HepG2 (cell line): ENCODE measurements at regions not wholly inside any gene's neighbourhood (a gene's known extent, or its start where the extent isn't known, plus 50 kb on each side); places are given as distances from the start of the nearest gene placed in this dataset.
A peak's percentile ranks its signal among the peaks of the same experiment; 100 is the strongest.

Source experiments
- ATAC-seq: fragments of 200-7000 bp; cut with Tn5 transposase; 3 replicates; pipeline ENCODE4 v1.9.1; 2020; ENCODE audit warnings: mild to moderate bottlenecking, moderate library complexity
- BruUV-seq: library from RNA; stranded (reverse); fragments of 400-500 nt; replicated peaks from 2 replicates; lab custom pipeline; 2021; lab: Mats Ljungman, UMichigan
- CTCF ChIA-PET: fragments of 300-600 bp; formaldehyde crosslinking; extraction: SDS; loops from one replicate; lab custom pipeline; 2021; ENCODE audit warnings: low total read pairs, inconsistent platforms, low intra/inter-chr PET ratio; lab: Yijun Ruan, JAX
- POLR2A ChIA-PET: fragments of 350-600 bp; sonication (Branson Sonifier 250); formaldehyde crosslinking; loops from one replicate; lab custom pipeline; 2020; ENCODE audit warnings: antibody characterized with exemption, inconsistent platforms; lab: Yijun Ruan, JAX
- DNase-seq: peaks from one replicate; pipeline ENCODE4 v3.0.0-alpha.2; 2015; ENCODE audit warnings: low spot score
- FAIRE-seq: peaks from 3 replicates; lab custom pipeline; 2011; peaks lifted over from hg19 to GRCh38; lab: Jason Lieb, UNC
- H2AFZ ChIP-seq: one replicate; pipeline ENCODE4 v1.6.1; 2011; ENCODE audit warnings: low read length, inconsistent platforms
- H3K27ac ChIP-seq: fragments of 300-600 bp; 3 replicates; pipeline ENCODE4 v1.8.0; 2011; ENCODE audit warnings: mixed run types, mild to moderate bottlenecking, mixed read lengths, low read length, inconsistent platforms; ENCODE audit not compliant: insufficient read depth; ENCODE audit errors: extremely low read length
- H3K27me3 ChIP-seq, 2 experiments: fragments of 200-600 bp in 1 of 2; 2 replicates in 1 of 2; 3 replicates in 1 of 2; pipeline versions ENCODE4 v1.6.0 to v1.8.0; 2011; ENCODE audit warnings: low read length in 2 of 2, mild to moderate bottlenecking in 2 of 2, moderate library complexity in 2 of 2, inconsistent platforms in 1 of 2; ENCODE audit not compliant: insufficient read depth in 2 of 2, control insufficient read depth in 1 of 2
- H3K36me3 ChIP-seq, 2 experiments: fragments of 200-600 bp in 1 of 2; replicated peaks in 1 of 2; 2 replicates in 1 of 2; 3 replicates in 1 of 2; pipeline versions ENCODE4 v1.5.1 to v1.8.0; 2011; ENCODE audit warnings: low read length in 2 of 2, inconsistent platforms in 1 of 2; ENCODE audit not compliant: insufficient read depth in 2 of 2, control insufficient read depth in 1 of 2
- H3K4me1 ChIP-seq: 2 replicates; pipeline ENCODE4 v1.5.1; 2012; ENCODE audit warnings: low read length, inconsistent platforms; ENCODE audit not compliant: insufficient read depth
- H3K4me2 ChIP-seq: 2 replicates; pipeline ENCODE4 v1.6.0; 2011; ENCODE audit warnings: low read depth, low read length, inconsistent platforms
- H3K4me3 ChIP-seq, 3 experiments: fragments of 200-600 bp in 1 of 3; sonication (generic), shearing (Covaris generic) in 1 of 3; replicated peaks in 1 of 3; 2 replicates each; pipeline ENCODE4 v1.5.1; 2011 to 2016; ENCODE audit warnings: low read length in 3 of 3, inconsistent platforms in 2 of 3, low read depth in 2 of 3, mild to moderate bottlenecking in 2 of 3, control low read depth in 1 of 3, mixed read lengths in 1 of 3; ENCODE audit not compliant: insufficient read depth in 1 of 3
- H3K79me2 ChIP-seq: one replicate; pipeline ENCODE4 v1.6.1; 2011; ENCODE audit warnings: low read length, inconsistent platforms; ENCODE audit not compliant: insufficient read depth
- H3K9ac ChIP-seq: 2 replicates; pipeline ENCODE4 v1.6.0; 2011; ENCODE audit warnings: mild to moderate bottlenecking, low read depth, low read length, inconsistent platforms; ENCODE audit not compliant: insufficient read depth
- H3K9me3 ChIP-seq: 2 replicates; pipeline ENCODE4 v1.5.1; 2012; ENCODE audit warnings: mild to moderate bottlenecking, low read length
- H4K20me1 ChIP-seq: 2 replicates; pipeline ENCODE4 v1.6.0; 2011; ENCODE audit warnings: inconsistent platforms, mild to moderate bottlenecking, low read length, moderate library complexity; ENCODE audit not compliant: insufficient read depth
- ARID5B ChIP-seq: IDR thresholded peaks from 2 replicates; pipeline ENCODE4 v1.4.0; 2020; ENCODE audit warnings: mild to moderate bottlenecking, missing genetic modification reagents
- FOXA3 ChIP-seq: IDR thresholded peaks from 2 replicates; pipeline ENCODE4 v1.6.1; 2016; ENCODE audit warnings: missing genetic modification reagents, missing compliant biosample characterization
- FOXP1 ChIP-seq, 2 experiments: fragments of 450-650 bp in 1 of 2; IDR thresholded peaks; 2 replicates each; pipeline ENCODE4 v1.6.1; 2017 to 2018; ENCODE audit warnings: antibody characterized with exemption in 1 of 2
- MAFG ChIP-seq: sonication (generic); formaldehyde crosslinking; IDR thresholded peaks from 2 replicates; pipeline ENCODE4 v1.5.1; 2020; ENCODE audit warnings: mild to moderate bottlenecking, missing genetic modification reagents
- NBN ChIP-seq: fragments of 450-650 bp; conservative IDR thresholded peaks from 2 replicates; pipeline ENCODE4 v1.6.1; 2017
- NR2F1 ChIP-seq, 2 experiments: fragments of 450-650 bp in 1 of 2; formaldehyde crosslinking in 1 of 2; IDR thresholded peaks; 2 replicates each; pipeline versions ENCODE4 v1.5.0 to v1.6.1; 2016 to 2020; ENCODE audit warnings: mild to moderate bottlenecking in 1 of 2, missing compliant biosample characterization in 1 of 2, missing genetic modification reagents in 1 of 2, moderate library complexity in 1 of 2
- NR2F2 ChIP-seq: IDR thresholded peaks from 2 replicates; pipeline ENCODE4 v1.6.1; 2012; ENCODE audit warnings: low read depth, inconsistent platforms, borderline replicate concordance
- NR2F6 ChIP-seq, 2 experiments: IDR thresholded peaks; 2 replicates each; pipeline ENCODE4 v1.6.1; 2016; ENCODE audit warnings: antibody characterized with exemption in 1 of 2, mild to moderate bottlenecking in 1 of 2
- POGK ChIP-seq: sonication (generic); formaldehyde crosslinking; conservative IDR thresholded peaks from 2 replicates; pipeline ENCODE4 v1.8.0; 2022; ENCODE audit warnings: mild to moderate bottlenecking, moderate library complexity, missing genetic modification reagents
- POLR2AphosphoS5 ChIP-seq: IDR thresholded peaks from 2 replicates; pipeline ENCODE4 v1.6.1; 2012; ENCODE audit warnings: low read depth, low read length
- RARA ChIP-seq: IDR thresholded peaks from 2 replicates; pipeline ENCODE4 v1.6.1; 2016; ENCODE audit warnings: missing genetic modification reagents, missing compliant biosample characterization
- SOX5 ChIP-seq: IDR thresholded peaks from 2 replicates; pipeline ENCODE4 v1.6.1; 2016; ENCODE audit warnings: borderline replicate concordance
- SP5 ChIP-seq: IDR thresholded peaks from 2 replicates; pipeline ENCODE4 v1.6.1; 2016; ENCODE audit warnings: low read depth, borderline replicate concordance
- ZBTB10 ChIP-seq: sonication (generic); formaldehyde crosslinking; IDR thresholded peaks from 2 replicates; pipeline ENCODE4 v1.4.0; 2020; ENCODE audit warnings: missing genetic modification reagents, borderline replicate concordance
- ZFY ChIP-seq: sonication (generic); formaldehyde crosslinking; IDR thresholded peaks from 2 replicates; pipeline ENCODE4 v1.4.0; 2020; ENCODE audit warnings: missing genetic modification reagents
- ZMYM2 ChIP-seq: sonication (generic); formaldehyde crosslinking; IDR thresholded peaks from 2 replicates; pipeline ENCODE4 v1.8.0; 2022; ENCODE audit warnings: mild to moderate bottlenecking, missing genetic modification reagents
- ZMYM4 ChIP-seq: sonication (generic); formaldehyde crosslinking; IDR thresholded peaks from 2 replicates; pipeline ENCODE4 v1.8.1; 2023; ENCODE audit warnings: mild to moderate bottlenecking, missing genetic modification reagents
- ZNF577 ChIP-seq: sonication (generic); formaldehyde crosslinking; IDR thresholded peaks from 2 replicates; pipeline ENCODE4 v1.4.0; 2020; ENCODE audit warnings: mild to moderate bottlenecking, low read depth, missing genetic modification reagents, borderline replicate concordance
- ZNF839 ChIP-seq: sonication (generic); formaldehyde crosslinking; IDR thresholded peaks from 2 replicates; pipeline ENCODE4 v1.4.0; 2020; ENCODE audit warnings: missing genetic modification reagents, mild to moderate bottlenecking, borderline replicate concordance
- WGBS: methylation state at CpG from one replicate; pipeline ENCODE4 v1.1.6; 2017; ENCODE audit warnings: low lambda C conversion rate; 5-methylcytosine and 5-hydroxymethylcytosine counted together
- in situ Hi-C: cut with HindIII; loops from 2 replicates; pipeline ENCODE4 v1.10.0; 2017; ENCODE audit warnings: low pct_unique_long_range_greater_than_20kb; ENCODE audit not compliant: extremely low pct_ligation_motif_present
- intact Hi-C: fragments of 100-400 bp; cut with micrococcal nuclease; formaldehyde crosslinking; loops from one replicate; pipeline ENCODE4 v1.10.0; 2022; ENCODE audit not compliant: unreplicated experiment

- WGBS, result 0% methylated on average over 2 of the region's 2 CpGs
- CTCF ChIA-PET, result no interaction called here
- Histone ChIP-seq H3K36me3 (no peaks in the 10 kb centered on the region), H3K27me3 (peaks cover 0 to 8% of the 10 kb centered on the region in 2 experiments; a peak in 2 of 5 replicates), H3K79me2 (no peaks in the 10 kb centered on the region), H3K4me2 (no peak overlapping the region), H3K4me3 (no peak overlapping the region), H3K4me1 (peaks cover 9% of the 10 kb centered on the region; the same call in 1 of the 2 replicates), H3K9me3 (no peaks in the 10 kb centered on the region), H2AFZ (no peak overlapping the region), H4K20me1 (no peaks in the 10 kb centered on the region), H3K9ac (no peak overlapping the region), H3K27ac (no peak overlapping the region)
- BruUV-seq, result no TSS peak
- DNase-seq (no peak), FAIRE-seq (no peak), ATAC-seq (no peak)
- intact Hi-C loops (no loop called here), in situ Hi-C loops (no loop called here)
- POLR2A ChIA-PET, result no interaction called here
- TF ChIP-seq ARID5B (CRISPR knock-in tag), result 0 out of 2 replicates have a peak, but pooled peaks have one; percentile 18
- peak; percentile 73 for TF ChIP-seq RARA (CRISPR knock-in tag)
- peak; percentile 57; the same call in 1 of the 2 replicates for TF ChIP-seq SOX5
- no peak for TF ChIP-seq ZFY (CRISPR knock-in tag)
- peak; percentile 54; the same call in 1 of the 2 replicates for TF ChIP-seq NR2F6 (IDR thresholded peaks at IDR 0.05)
- TF ChIP-seq NR2F6 (CRISPR knock-in tag; IDR thresholded peaks at IDR 0.05), result no peak
- no peak for TF ChIP-seq ZBTB10 (CRISPR knock-in tag)
- no peak for TF ChIP-seq ZMYM4 (CRISPR knock-in tag)
- peak in 1 of 2 experiments; percentile 62; a peak in 1 of 4 replicates for TF ChIP-seq NR2F1 (CRISPR knock-in tag; IDR thresholded peaks at IDR 0.05)
- no peak for TF ChIP-seq NBN
- TF ChIP-seq ZNF577 (CRISPR knock-in tag), result no peak
- no peak for TF ChIP-seq ZMYM2
- peak; percentile 54; the same call in 1 of the 2 replicates for TF ChIP-seq NR2F2
- no peak for TF ChIP-seq POLR2AphosphoS5
- no peak for TF ChIP-seq ZNF839 (CRISPR knock-in tag)
- TF ChIP-seq MAFG, result no peak
- no peak for TF ChIP-seq POGK (CRISPR knock-in tag)
- no peak for TF ChIP-seq FOXA3 (CRISPR knock-in tag)
- TF ChIP-seq FOXP1 (IDR thresholded peaks at IDR 0.05), result no peak
- peak; percentile 35; the same call in 1 of the 2 replicates for TF ChIP-seq FOXP1 (CRISPR knock-in tag; IDR thresholded peaks at IDR 0.05)
- TF ChIP-seq SP5 (CRISPR knock-in tag), result no peak
These were observed 613.5 kb upstream of the TBX3 start for GRCh38 chr12:115297445-115297844.
